ENCODE measurements at regions not wholly inside any gene's neighbourhood (a gene's known extent, or its start where the extent isn't known, plus 50 kb on each side); places are given as distances from the start of the nearest gene placed in this dataset.

DNA sequence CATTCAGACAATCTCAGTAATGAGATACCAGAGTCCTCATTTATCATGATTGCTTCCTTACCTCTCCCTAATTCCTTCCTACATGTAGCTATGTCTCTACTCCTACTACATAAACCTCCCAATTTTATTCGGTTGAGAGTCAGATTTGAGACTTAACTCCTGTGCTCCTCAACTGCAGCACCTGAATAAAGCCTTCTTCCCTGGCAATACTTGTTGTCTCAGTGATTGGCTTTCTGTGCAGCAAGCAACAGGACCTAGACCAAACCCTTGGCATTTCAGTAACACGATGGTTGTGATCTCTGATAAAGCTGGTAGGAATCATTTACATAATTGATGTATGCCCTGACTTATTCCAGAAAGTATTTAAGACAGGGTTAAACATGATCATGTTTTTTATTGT, 106.7 kb upstream of the NANOGP8 start:
- H3K4me2 ChIP-seq (ENCODE audit: extremely low read depth, insufficient read depth, low read length) = no peak overlapping the region
- no peak overlapping the region for H2AFZ ChIP-seq (ENCODE audit: low read length)
- H3K79me2 ChIP-seq (ENCODE audit: control insufficient read depth, insufficient read depth, low read length) = no peaks in the 10 kb centered on the region
- no peaks in the 10 kb centered on the region for H4K20me1 ChIP-seq (ENCODE audit: control insufficient read depth, extremely low read depth, insufficient read depth, low read length)
- no peak overlapping the region for H3K27ac ChIP-seq (ENCODE audit: insufficient read depth, low read length)
- H3K9ac ChIP-seq (ENCODE audit: insufficient read depth, low read length) = no peak overlapping the region
- no peak for DNase-seq (ENCODE audit: low read depth in 2 of 2)
- TF ChIP-seq, protein P1, sequence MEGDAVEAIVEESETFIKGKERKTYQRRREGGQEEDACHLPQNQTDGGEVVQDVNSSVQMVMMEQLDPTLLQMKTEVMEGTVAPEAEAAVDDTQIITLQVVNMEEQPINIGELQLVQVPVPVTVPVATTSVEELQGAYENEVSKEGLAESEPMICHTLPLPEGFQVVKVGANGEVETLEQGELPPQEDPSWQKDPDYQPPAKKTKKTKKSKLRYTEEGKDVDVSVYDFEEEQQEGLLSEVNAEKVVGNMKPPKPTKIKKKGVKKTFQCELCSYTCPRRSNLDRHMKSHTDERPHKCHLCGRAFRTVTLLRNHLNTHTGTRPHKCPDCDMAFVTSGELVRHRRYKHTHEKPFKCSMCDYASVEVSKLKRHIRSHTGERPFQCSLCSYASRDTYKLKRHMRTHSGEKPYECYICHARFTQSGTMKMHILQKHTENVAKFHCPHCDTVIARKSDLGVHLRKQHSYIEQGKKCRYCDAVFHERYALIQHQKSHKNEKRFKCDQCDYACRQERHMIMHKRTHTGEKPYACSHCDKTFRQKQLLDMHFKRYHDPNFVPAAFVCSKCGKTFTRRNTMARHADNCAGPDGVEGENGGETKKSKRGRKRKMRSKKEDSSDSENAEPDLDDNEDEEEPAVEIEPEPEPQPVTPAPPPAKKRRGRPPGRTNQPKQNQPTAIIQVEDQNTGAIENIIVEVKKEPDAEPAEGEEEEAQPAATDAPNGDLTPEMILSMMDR (conservative IDR thresholded peaks at IDR 0.05 in 1 of 2, IDR thresholded peaks at IDR 0.05 in 1 of 2; ENCODE audit: low read depth in 1 of 2, low read length in 2 of 2) = no peak
- TF ChIP-seq EZH2 (IDR thresholded peaks at IDR 0.05; ENCODE audit: low read length, missing control alignments) = no peak
- no peaks in the 10 kb centered on the region for H3K36me3 ChIP-seq (ENCODE audit: control insufficient read depth, insufficient read depth, low read length)
- no peaks in the 10 kb centered on the region for H3K27me3 ChIP-seq (ENCODE audit: control insufficient read depth, insufficient read depth, low read length)
- H3K4me1 ChIP-seq (ENCODE audit: control insufficient read depth, extremely low read depth, insufficient read depth, low read length) = no peaks in the 10 kb centered on the region
- no peak overlapping the region for H3K4me3 ChIP-seq (replicated peaks in 1 of 4; ENCODE audit: control extremely low read depth in 1 of 4, insufficient read depth in 1 of 4, low read depth in 3 of 4, low read length in 4 of 4)
- H3K9me3 ChIP-seq (ENCODE audit: control insufficient read depth, insufficient read depth, low read depth, low read length) = no peaks in the 10 kb centered on the region

DNA sequence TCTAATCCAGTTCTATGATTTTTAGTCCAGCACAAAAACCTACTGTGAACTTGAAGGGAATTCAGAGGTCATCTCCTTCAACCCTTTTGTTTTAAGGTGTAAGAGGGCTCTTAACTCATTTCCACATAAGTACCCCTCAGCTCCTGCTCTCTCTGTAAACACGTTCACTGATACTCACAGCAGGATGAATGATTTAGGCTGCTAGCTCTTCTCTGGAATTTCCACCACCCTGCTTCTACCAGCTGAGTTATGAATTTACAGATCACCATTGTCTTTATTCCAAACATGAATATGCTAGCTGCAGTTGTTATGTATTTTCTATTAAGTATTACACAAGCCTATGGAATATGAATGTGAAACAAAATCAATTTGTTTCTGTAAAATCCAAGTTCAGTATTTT, 101.3 kb upstream of the NANOGP8 start:
- H3K36me3 ChIP-seq (ENCODE audit: control insufficient read depth, insufficient read depth, low read length) = no peaks in the 10 kb centered on the region
- no peak overlapping the region for H3K4me2 ChIP-seq (ENCODE audit: extremely low read depth, insufficient read depth, low read length)
- H3K4me3 ChIP-seq (replicated peaks in 1 of 4; ENCODE audit: control extremely low read depth in 1 of 4, insufficient read depth in 1 of 4, low read depth in 3 of 4, low read length in 4 of 4) = no peak overlapping the region
- H3K79me2 ChIP-seq (ENCODE audit: control insufficient read depth, insufficient read depth, low read length) = no peaks in the 10 kb centered on the region
- no peaks in the 10 kb centered on the region for H4K20me1 ChIP-seq (ENCODE audit: control insufficient read depth, extremely low read depth, insufficient read depth, low read length)
- H3K27ac ChIP-seq (ENCODE audit: insufficient read depth, low read length) = no peak overlapping the region
- DNase-seq (ENCODE audit: low read depth in 2 of 2) = no peak
- H3K9ac ChIP-seq (ENCODE audit: insufficient read depth, low read length) = no peak overlapping the region
- H3K27me3 ChIP-seq (ENCODE audit: control insufficient read depth, insufficient read depth, low read length) = no peaks in the 10 kb centered on the region
- H3K9me3 ChIP-seq (ENCODE audit: control insufficient read depth, insufficient read depth, low read depth, low read length) = no peaks in the 10 kb centered on the region
- TF ChIP-seq, protein P1 (conservative IDR thresholded peaks at IDR 0.05 in 1 of 2, IDR thresholded peaks at IDR 0.05 in 1 of 2; ENCODE audit: low read depth in 1 of 2, low read length in 2 of 2) = no peak
- no peak for TF ChIP-seq EZH2 (IDR thresholded peaks at IDR 0.05; ENCODE audit: low read length, missing control alignments)
- H2AFZ ChIP-seq (ENCODE audit: low read length) = no peak overlapping the region
- H3K4me1 ChIP-seq (ENCODE audit: control insufficient read depth, extremely low read depth, insufficient read depth, low read length) = no peaks in the 10 kb centered on the region

DNA sequence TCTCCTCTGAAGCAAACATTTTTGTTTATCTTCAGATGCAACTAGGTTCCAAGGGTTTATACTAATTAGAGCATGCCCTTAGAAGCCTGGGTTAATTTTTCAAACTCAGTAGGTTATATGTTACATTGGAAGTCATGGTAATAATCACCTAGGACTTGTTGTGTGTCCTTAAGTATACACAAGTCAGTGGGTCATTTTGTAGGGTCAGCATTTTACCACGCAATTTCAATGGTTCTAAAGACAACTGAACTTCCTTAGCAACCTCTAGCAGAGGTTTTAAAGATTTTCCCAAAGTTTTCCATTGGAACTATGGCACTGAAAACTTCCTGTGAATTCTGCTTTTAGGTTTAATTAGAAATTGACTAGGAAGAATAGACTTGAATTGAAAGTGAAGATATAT, 99.6 kb upstream of the NANOGP8 start:
- H3K9ac ChIP-seq (ENCODE audit: insufficient read depth, low read length) = no peak overlapping the region
- no peak for TF ChIP-seq EZH2 (IDR thresholded peaks at IDR 0.05; ENCODE audit: low read length, missing control alignments)
- TF ChIP-seq, protein P1 (conservative IDR thresholded peaks at IDR 0.05 in 1 of 2, IDR thresholded peaks at IDR 0.05 in 1 of 2; ENCODE audit: low read depth in 1 of 2, low read length in 2 of 2) = no peak
- no peaks in the 10 kb centered on the region for H3K79me2 ChIP-seq (ENCODE audit: control insufficient read depth, insufficient read depth, low read length)
- H2AFZ ChIP-seq (ENCODE audit: low read length) = no peak overlapping the region
- H4K20me1 ChIP-seq (ENCODE audit: control insufficient read depth, extremely low read depth, insufficient read depth, low read length) = no peaks in the 10 kb centered on the region
- no peak overlapping the region for H3K27ac ChIP-seq (ENCODE audit: insufficient read depth, low read length)
- no peaks in the 10 kb centered on the region for H3K27me3 ChIP-seq (ENCODE audit: control insufficient read depth, insufficient read depth, low read length)
- no peak for DNase-seq (ENCODE audit: low read depth in 2 of 2)
- H3K9me3 ChIP-seq (ENCODE audit: control insufficient read depth, insufficient read depth, low read depth, low read length) = no peaks in the 10 kb centered on the region
- H3K36me3 ChIP-seq (ENCODE audit: control insufficient read depth, insufficient read depth, low read length) = no peaks in the 10 kb centered on the region
- no peak overlapping the region for H3K4me3 ChIP-seq (replicated peaks in 1 of 4; ENCODE audit: control extremely low read depth in 1 of 4, insufficient read depth in 1 of 4, low read depth in 3 of 4, low read length in 4 of 4)
- no peak overlapping the region for H3K4me2 ChIP-seq (ENCODE audit: extremely low read depth, insufficient read depth, low read length)
- H3K4me1 ChIP-seq (ENCODE audit: control insufficient read depth, extremely low read depth, insufficient read depth, low read length) = no peaks in the 10 kb centered on the region
